ENCODE measurements at regions not wholly inside any gene's neighbourhood (a gene's known extent, or its start where the extent isn't known, plus 50 kb on each side); places are given as distances from the start of the nearest gene placed in this dataset.

DNA sequence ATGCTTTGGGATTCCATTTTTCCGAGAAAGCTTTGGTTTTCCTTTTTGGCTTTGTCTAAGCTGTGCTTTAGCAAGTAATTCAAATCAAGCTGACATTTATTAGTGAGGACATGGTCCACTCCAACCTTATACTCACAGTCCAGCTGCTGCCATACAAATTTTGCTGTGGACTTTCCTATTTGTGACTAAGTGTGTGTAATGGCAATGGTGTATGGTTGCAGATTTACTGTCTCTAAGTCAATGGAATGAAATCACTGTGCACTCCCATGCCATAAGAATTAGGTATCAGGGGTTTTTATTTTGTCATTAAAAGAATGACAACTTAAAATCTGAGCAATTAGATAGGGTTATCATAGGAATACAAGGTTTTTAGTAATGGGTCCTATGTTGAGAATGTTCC is 530.0 kb downstream of the CCDC171 start:
- TF ChIP-seq, protein P1, sequence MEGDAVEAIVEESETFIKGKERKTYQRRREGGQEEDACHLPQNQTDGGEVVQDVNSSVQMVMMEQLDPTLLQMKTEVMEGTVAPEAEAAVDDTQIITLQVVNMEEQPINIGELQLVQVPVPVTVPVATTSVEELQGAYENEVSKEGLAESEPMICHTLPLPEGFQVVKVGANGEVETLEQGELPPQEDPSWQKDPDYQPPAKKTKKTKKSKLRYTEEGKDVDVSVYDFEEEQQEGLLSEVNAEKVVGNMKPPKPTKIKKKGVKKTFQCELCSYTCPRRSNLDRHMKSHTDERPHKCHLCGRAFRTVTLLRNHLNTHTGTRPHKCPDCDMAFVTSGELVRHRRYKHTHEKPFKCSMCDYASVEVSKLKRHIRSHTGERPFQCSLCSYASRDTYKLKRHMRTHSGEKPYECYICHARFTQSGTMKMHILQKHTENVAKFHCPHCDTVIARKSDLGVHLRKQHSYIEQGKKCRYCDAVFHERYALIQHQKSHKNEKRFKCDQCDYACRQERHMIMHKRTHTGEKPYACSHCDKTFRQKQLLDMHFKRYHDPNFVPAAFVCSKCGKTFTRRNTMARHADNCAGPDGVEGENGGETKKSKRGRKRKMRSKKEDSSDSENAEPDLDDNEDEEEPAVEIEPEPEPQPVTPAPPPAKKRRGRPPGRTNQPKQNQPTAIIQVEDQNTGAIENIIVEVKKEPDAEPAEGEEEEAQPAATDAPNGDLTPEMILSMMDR (conservative IDR thresholded peaks at IDR 0.05): no peak
- TF ChIP-seq ZFX (IDR thresholded peaks at IDR 0.05): no peak
- H3K27ac ChIP-seq: no peak overlapping the region

- no peak for TF ChIP-seq ZFX (IDR thresholded peaks at IDR 0.05)
- TF ChIP-seq, protein P1 (conservative IDR thresholded peaks at IDR 0.05): no peak
Observed at GRCh38 chr9:16085167-16085726, 532.4 kb downstream of the CCDC171 start.

GRCh38 chr9:16090907-16091629 is 538.2 kb downstream of the CCDC171 start:
- TF ChIP-seq, protein P1 (conservative IDR thresholded peaks at IDR 0.05): no peak
- H3K27ac ChIP-seq: no peak overlapping the region

More at GRCh38 chr9:16085167-16085726, 532.4 kb downstream of the CCDC171 start:
- no peak overlapping the region for H3K27ac ChIP-seq

- H3K27ac ChIP-seq: no peak overlapping the region
- TF ChIP-seq, protein P1 (conservative IDR thresholded peaks at IDR 0.05): no peak
- TF ChIP-seq ZFX (IDR thresholded peaks at IDR 0.05): no peak
Observed at GRCh38 chr9:16092142-16093091, 539.6 kb downstream of the CCDC171 start.

- TF ChIP-seq ZFX (IDR thresholded peaks at IDR 0.05): no peak
- TF ChIP-seq, protein P1 (conservative IDR thresholded peaks at IDR 0.05): no peak
- no peak overlapping the region for H3K27ac ChIP-seq
Observed at GRCh38 chr9:16098306-16098705, 545.5 kb downstream of the CCDC171 start.

DNA sequence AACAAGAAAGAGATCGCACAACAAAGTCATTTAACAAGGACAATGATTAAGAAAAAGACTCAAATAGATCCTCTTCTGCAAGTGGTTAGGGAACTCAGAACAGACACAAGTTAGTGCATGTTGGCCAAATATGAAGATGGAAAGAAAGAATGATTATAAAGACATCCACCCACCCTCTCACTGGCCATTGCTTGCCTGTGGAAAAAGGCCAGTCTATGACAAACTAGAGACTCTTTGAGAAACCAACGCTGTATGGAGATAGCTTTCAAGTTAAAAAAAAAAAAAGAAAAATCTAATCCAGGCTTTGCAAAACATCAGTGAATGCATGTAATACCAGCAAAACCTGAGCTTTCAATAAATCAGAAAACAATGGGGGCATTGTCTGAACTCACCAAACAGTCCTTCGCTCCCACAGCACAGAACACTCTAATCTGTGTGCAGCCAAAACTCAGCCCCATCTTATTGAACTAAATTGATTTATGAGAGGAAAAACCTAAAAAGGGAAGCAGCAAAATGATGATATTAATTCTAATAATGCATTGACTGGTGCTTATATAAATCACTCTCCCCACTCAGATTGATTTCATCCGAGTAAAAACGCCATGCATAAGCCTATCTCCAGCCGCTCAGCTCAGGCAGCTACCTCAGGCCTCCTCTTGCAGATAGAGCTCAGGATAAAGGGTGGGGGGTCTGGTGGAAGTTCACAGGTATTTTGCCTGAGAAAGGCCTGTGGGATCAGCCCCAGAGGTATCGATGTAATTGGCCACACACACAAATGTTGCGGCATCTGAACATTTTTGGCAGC is 547.1 kb downstream of the CCDC171 start:
- H3K27ac ChIP-seq: no peak overlapping the region
- no peak for TF ChIP-seq ZFX (IDR thresholded peaks at IDR 0.05)
- TF ChIP-seq, protein P1 (conservative IDR thresholded peaks at IDR 0.05): no peak
